Right lobe of liver (tissue), 4 donors: ENCODE measurements at regions not wholly inside any gene's neighbourhood (a gene's known extent, or its start where the extent isn't known, plus 50 kb on each side); places are given as distances from the start of the nearest gene placed in this dataset.

ENCODE experiments used
- POLR2A ChIP-seq: fragments of 450-650 bp; IDR thresholded peaks from one replicate; pipeline ENCODE4 v1.6.1; 2017; ENCODE audit warnings: antibody characterized with exemption, mild to moderate bottlenecking
- TF ChIP-seq, protein P1 (sequence below), 4 donors: fragments of 200-600 bp in 3 of 4; fragments of 450-650 bp in 1 of 4; IDR thresholded peaks; one replicate each; pipeline versions ENCODE4 v1.5.1 to v1.8.0; 2016 to 2022; ENCODE audit warnings: antibody characterized with exemption in 4 of 4, mild to moderate bottlenecking in 2 of 4
- donor health status: DM: no; HTN: no; CAD: no.
- donor health status: DM: no; HTN: no; CAD: no.
- donor health status: DM: no; HTN: yes; CAD: no.

DNA sequence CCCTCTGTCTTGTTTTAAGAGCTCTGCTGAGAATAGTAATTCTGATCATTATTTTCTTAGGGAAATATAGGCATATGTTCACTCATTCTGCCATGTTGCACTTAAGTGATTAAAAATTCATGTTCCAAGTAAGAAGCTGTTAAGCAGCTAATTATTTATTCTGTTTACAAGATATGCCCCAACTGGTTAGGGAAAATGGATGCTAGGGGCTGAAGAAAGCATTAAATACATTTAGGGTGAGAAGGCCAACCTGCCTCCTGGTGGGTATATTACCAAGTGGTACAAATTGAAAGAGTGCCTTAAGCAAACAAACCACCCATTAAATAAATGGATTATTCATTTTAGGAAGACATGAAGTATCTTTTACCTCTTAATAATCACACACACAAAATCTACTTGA lies 392.6 kb upstream of the EPHA5 start:
- TF ChIP-seq, protein P1, sequence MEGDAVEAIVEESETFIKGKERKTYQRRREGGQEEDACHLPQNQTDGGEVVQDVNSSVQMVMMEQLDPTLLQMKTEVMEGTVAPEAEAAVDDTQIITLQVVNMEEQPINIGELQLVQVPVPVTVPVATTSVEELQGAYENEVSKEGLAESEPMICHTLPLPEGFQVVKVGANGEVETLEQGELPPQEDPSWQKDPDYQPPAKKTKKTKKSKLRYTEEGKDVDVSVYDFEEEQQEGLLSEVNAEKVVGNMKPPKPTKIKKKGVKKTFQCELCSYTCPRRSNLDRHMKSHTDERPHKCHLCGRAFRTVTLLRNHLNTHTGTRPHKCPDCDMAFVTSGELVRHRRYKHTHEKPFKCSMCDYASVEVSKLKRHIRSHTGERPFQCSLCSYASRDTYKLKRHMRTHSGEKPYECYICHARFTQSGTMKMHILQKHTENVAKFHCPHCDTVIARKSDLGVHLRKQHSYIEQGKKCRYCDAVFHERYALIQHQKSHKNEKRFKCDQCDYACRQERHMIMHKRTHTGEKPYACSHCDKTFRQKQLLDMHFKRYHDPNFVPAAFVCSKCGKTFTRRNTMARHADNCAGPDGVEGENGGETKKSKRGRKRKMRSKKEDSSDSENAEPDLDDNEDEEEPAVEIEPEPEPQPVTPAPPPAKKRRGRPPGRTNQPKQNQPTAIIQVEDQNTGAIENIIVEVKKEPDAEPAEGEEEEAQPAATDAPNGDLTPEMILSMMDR (IDR thresholded peaks at IDR 0.05) = no peak
- TF ChIP-seq POLR2A = no peak
